WTC11 (cell line): ENCODE measurements at regions not wholly inside any gene's neighbourhood (a gene's known extent, or its start where the extent isn't known, plus 50 kb on each side); places are given as distances from the start of the nearest gene placed in this dataset.
"Not testable (repeated sequence)": the region's sequence is repeated elsewhere in the genome, so short reads cannot be mapped to it uniquely, and the experiment has no call there.

Experiments
- ATAC-seq: fragments of 200-7000 bp; cut with Tn5 transposase; 2 replicates; pipeline ENCODE4 v1.10.0; 2021; ENCODE audit warnings: mild to moderate bottlenecking, moderate library complexity
- CTCF ChIA-PET: fragments of 300-600 bp; sonication (Branson Sonifier 250); formaldehyde crosslinking; loops from one replicate; lab custom pipeline; 2021; ENCODE audit warnings: antibody characterized with exemption; lab: Charles Lee
- POLR2A ChIA-PET: fragments of 350-600 bp; sonication (Branson Sonifier 250); formaldehyde crosslinking; loops from one replicate; lab custom pipeline; 2021; ENCODE audit warnings: antibody characterized with exemption; lab: Charles Lee
- DNase-seq: peaks from one replicate; pipeline ENCODE4 v3.0.0; 2021; ENCODE audit warnings: low spot score
- H3K27ac Mint-ChIP-seq: 2 replicates; pipeline ENCODE4 v1.8.0; 2021; ENCODE audit warnings: mixed read lengths
- H3K27me3 Mint-ChIP-seq: 2 replicates; pipeline ENCODE4 v1.8.0; 2021; ENCODE audit warnings: low read depth, mild to moderate bottlenecking, moderate library complexity, mixed read lengths
- H3K36me3 Mint-ChIP-seq: 2 replicates; pipeline ENCODE4 v1.8.0; 2021; ENCODE audit warnings: mixed read lengths
- H3K4me1 Mint-ChIP-seq: 2 replicates; pipeline ENCODE4 v1.8.0; 2022; ENCODE audit warnings: mixed read lengths
- H3K4me3 Mint-ChIP-seq: 2 replicates; pipeline ENCODE4 v1.8.0; 2021; ENCODE audit warnings: mild to moderate bottlenecking, moderate library complexity, mixed read lengths
- H3K9me3 Mint-ChIP-seq: 2 replicates; pipeline ENCODE4 v1.8.0; 2021; ENCODE audit warnings: mixed read lengths
- GABPB1 ChIP-seq: sonication (generic); formaldehyde crosslinking; IDR thresholded peaks from 2 replicates; pipeline ENCODE4 v1.8.1; 2023; ENCODE audit warnings: mild to moderate bottlenecking, missing genetic modification reagents

DNA sequence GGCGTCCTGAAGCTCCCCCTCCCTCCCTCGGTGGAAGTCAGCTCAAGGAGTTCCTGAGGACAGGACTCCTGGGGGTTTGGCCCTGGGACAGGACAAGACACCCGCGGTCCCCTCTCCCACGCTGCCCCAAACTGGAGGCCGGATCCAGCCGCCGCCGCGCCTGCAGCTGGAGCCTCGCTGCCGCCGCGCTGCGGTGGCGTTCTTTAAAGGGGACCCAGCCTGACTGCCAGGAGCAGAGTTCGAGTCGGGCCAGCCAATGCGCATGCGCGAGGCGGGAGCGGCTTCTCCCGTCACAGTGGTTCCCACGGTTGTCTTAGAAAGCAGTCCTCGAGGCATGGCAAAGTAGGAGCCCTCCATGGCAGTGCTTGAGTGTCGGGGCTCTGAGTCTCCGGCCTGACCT, 362.7 kb upstream of the ZNF337 start:
- H3K27ac Mint-ChIP-seq, H3K27me3 Mint-ChIP-seq, CTCF ChIA-PET, H3K4me3 Mint-ChIP-seq, H3K36me3 Mint-ChIP-seq, POLR2A ChIA-PET, H3K9me3 Mint-ChIP-seq, H3K4me1 Mint-ChIP-seq, DNase-seq, ATAC-seq: not testable (repeated sequence)

DNA sequence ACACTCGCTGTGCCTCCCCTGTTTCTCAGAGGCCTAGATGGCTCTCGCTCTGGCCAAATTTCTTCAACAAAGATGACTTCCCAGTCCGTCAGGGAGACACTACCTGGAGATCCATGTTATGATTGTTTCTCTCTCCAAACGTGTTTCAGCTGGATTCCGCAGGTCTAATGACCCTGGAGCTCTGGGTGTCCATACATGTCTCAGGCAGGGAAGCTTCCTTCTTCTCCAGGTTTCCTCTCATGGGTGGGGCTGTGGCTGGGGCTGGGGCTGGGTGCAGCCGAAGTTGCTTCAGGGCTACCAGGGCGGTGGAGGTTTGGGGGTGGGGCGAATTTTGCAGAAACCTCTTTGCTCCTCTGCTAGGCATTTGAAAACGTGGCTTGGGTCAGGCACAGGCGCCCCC, 361.8 kb upstream of the ZNF337 start:
- POLR2A ChIA-PET, H3K27me3 Mint-ChIP-seq: not testable (repeated sequence)

DNA sequence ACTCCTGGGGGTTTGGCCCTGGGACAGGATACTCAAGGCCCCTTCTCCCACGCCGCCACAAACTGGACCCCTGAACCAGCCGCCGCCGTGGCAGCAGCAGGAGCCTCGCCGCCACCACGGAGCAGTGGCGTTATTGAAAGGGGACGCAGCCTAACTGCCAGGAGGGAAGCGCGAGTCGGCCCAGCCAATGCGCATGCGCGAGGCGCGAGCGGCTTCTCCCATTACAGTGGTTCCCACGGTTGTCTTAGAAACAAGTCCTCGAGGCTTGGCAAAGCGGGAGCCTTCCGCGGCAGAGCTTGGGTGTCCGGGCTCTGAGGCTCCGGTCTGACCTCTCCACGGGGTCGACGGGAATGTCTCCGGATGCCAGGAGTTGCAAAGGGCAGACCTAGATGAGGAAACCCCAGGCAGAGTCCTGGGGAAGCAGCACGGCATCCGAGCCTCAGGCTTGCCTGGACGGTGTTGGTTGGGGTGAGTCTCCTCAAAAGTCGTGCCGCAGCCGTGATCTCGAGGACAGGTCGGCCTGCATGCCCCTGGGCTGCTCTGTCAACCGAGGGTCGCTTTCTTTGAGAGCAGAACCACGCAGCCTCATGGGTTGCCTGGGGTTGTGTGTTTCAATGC, 360.6 kb upstream of the ZNF337 start:
- H3K4me3 Mint-ChIP-seq, H3K27me3 Mint-ChIP-seq, POLR2A ChIA-PET: not testable (repeated sequence)

More for the DNA sequence above, 361.8 kb upstream of the ZNF337 start:
- CTCF ChIA-PET, H3K27ac Mint-ChIP-seq, H3K4me1 Mint-ChIP-seq, ATAC-seq, H3K9me3 Mint-ChIP-seq, H3K36me3 Mint-ChIP-seq, H3K4me3 Mint-ChIP-seq, DNase-seq: not testable (repeated sequence)

DNA sequence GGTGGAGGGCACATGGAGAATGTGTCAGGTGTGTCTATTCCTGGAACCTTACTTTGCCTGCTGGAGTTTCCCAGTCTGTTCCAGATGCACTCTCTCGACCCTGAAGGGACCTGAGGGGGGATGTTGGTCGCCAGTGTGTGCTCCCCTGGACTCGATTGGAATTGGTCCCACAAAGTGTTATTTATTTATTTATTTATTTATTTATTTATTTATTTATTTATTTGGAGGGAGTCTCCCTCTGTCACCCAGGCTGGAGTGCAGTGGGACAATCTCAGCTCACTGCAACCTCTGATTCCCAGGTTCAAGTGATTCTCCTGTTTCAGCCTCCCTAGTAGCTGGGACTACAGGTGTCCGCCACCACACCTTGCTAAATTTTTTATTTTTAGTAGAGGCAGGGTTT, 329.1 kb upstream of the ZNF337 start:
- H3K36me3 Mint-ChIP-seq, POLR2A ChIA-PET, H3K9me3 Mint-ChIP-seq, H3K27ac Mint-ChIP-seq, H3K4me1 Mint-ChIP-seq, H3K4me3 Mint-ChIP-seq, ATAC-seq, CTCF ChIA-PET, DNase-seq, H3K27me3 Mint-ChIP-seq: not testable (repeated sequence)

More for the DNA sequence above, 360.6 kb upstream of the ZNF337 start:
- DNase-seq, H3K27ac Mint-ChIP-seq, H3K9me3 Mint-ChIP-seq, H3K4me1 Mint-ChIP-seq, H3K36me3 Mint-ChIP-seq, CTCF ChIA-PET: not testable (repeated sequence)
- peak; percentile 67 for ATAC-seq

DNA sequence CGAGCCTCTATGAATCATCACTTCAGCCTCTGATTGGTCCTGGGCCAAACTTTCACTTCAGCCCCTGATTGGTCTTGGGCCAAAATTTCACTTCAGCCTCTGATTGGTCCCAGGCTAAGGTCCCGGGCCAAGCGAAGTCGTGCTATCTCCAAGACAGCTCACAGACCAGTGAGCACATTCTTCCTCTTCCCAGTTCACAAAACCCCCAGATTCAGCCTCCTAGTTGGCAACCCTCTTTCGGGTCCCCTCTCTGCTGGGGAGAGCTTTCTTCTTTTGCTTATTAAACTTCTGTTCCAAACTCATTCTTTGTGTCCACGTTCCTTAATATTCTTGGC, 314.3 kb upstream of the ZNF337 start:
- CTCF ChIA-PET, H3K27me3 Mint-ChIP-seq, H3K36me3 Mint-ChIP-seq, H3K4me1 Mint-ChIP-seq, DNase-seq, POLR2A ChIA-PET, H3K9me3 Mint-ChIP-seq, ATAC-seq, H3K27ac Mint-ChIP-seq: not testable (repeated sequence)
- peak overlapping the region; percentile 83 for H3K4me3 Mint-ChIP-seq

DNA sequence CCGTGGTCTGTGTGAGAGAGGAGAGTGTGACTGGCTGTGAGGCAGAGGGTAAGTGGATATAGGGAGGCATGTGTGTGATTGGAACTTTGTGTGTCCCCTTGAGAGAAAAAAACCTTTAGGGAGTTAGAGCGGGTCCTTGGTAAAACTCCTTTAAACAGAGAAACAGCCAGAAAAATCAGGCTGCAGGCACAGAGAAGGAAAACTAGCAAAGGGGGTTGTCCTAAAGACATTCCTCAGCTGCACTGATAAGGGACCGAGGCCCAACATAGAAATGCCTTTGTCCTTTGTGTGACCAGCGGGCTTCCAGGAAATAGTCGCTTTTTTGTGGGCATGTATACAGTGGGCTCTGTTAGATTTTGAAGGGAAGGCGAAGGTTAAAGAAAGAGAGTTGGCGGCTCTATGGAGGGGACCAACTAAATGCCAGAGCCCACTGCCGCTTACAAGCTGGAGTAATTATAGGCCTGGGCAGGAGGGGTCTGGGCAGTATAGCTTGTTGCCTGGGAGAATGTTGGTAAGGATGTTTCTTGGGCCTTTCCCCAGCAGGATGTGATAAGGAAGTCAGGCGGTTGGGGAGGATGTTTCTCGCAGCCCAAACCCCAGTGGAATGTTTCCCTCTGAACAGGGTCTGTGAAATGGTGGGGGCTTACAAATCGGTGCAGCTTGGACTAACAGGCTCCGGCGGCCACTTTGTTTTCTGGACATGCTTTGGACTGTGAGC, 313.7 kb upstream of the ZNF337 start:
- H3K27me3 Mint-ChIP-seq, ATAC-seq, H3K9me3 Mint-ChIP-seq, H3K4me1 Mint-ChIP-seq, DNase-seq, H3K36me3 Mint-ChIP-seq, CTCF ChIA-PET, POLR2A ChIA-PET: not testable (repeated sequence)
- Mint-ChIP-seq H3K4me3 (peak overlapping the region; percentile 83), H3K27ac (peak overlapping the region; percentile 94)

DNA sequence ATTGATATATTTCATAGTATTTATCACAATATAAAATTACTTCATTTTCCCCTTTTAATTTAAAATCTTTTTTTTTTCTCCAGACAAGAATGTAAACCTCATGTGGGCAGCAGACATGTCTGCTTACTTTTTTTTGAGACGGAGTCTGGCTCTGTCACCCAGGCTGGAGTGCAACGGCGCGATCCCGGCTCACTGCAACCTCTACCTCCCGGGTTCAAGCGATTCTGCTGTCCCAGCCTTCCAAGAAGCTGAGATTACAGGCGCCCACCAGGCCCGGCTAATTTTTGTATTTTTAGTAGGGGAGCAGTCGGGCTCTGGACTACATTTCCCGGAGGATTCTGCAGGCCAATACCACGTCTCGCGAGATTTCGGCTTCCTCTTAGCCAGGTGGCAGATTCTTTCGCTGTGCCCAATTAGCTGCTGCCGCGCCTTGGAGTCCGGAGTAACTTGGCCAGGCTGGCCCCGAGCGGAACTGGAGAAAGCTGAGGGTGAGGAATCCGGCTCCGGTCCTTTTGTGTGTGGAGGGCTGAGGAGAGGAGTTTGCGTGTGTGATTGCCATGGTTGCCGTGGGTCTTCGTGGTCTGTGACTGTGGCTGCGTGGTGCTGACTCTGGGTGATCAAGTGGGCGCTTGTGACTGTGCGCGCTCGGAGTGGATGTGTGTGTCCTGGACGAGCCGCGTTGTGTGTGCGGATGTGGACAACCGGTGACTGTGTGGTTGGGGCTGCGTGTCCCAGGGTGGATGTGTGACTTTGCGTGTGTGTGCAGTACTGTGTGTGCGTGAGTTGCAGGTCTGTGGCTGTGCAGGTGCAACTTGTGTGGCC, 313.0 kb upstream of the ZNF337 start:
- H3K36me3 Mint-ChIP-seq, H3K9me3 Mint-ChIP-seq, CTCF ChIA-PET, ATAC-seq, H3K4me1 Mint-ChIP-seq, POLR2A ChIA-PET, H3K27me3 Mint-ChIP-seq: not testable (repeated sequence)
- Mint-ChIP-seq H3K4me3 (peak overlapping the region; percentile 83), H3K27ac (peak overlapping the region; percentile 94)
- peak; percentile 66 for DNase-seq
- peak; percentile 45; the same call in 1 of the 2 replicates for TF ChIP-seq GABPB1

DNA sequence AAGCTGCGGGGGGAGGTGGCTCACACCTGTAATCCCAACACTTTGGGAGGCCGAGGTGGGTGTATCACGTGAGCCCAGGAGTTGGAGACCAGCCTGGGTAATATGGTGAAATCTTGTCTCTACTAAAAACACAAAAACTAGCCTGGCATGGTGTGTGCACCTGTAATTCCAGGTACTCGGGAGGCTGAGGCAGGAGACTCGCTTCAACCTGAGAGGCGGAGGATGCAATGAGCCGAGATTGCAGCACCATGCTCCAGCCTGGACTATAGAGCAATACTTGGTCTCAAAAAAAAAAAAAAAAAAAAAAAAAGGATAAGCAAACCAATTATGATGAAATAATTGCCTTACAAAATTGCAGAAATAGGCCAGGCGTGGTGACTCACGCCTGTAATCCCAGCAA, 311.4 kb upstream of the ZNF337 start:
- H3K27ac Mint-ChIP-seq, H3K27me3 Mint-ChIP-seq, POLR2A ChIA-PET, H3K4me3 Mint-ChIP-seq, DNase-seq, H3K36me3 Mint-ChIP-seq, H3K4me1 Mint-ChIP-seq, H3K9me3 Mint-ChIP-seq, ATAC-seq: not testable (repeated sequence)
- CTCF ChIA-PET: interaction anchor here (0.7 kb wide), 1 partner anchor 1660 kb away, joined by 3 read pairs; no protein-coding TSS in a partner anchor

DNA sequence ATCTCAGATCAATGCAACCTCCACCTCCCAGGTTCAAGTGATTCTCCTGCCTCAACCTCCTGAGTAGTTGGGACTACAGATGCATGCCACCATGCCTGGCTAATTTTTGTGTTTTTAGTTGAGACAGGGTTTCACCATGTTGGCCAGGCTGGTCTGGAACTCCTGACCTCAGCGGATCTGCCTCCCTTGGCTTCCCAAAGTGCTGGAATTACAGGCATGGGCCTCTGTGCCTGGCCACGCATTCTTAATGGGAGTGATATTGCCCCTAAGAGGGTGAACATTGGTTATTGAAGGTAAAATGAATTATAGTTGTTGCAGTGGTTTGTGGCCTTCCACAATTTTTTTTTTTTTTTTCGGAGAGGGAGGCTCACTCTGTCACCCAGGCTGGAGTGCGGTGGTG, 309.5 kb upstream of the ZNF337 start:
- H3K27me3 Mint-ChIP-seq, H3K9me3 Mint-ChIP-seq, DNase-seq, CTCF ChIA-PET, H3K36me3 Mint-ChIP-seq, H3K4me3 Mint-ChIP-seq, ATAC-seq, H3K27ac Mint-ChIP-seq, H3K4me1 Mint-ChIP-seq, POLR2A ChIA-PET: not testable (repeated sequence)

DNA sequence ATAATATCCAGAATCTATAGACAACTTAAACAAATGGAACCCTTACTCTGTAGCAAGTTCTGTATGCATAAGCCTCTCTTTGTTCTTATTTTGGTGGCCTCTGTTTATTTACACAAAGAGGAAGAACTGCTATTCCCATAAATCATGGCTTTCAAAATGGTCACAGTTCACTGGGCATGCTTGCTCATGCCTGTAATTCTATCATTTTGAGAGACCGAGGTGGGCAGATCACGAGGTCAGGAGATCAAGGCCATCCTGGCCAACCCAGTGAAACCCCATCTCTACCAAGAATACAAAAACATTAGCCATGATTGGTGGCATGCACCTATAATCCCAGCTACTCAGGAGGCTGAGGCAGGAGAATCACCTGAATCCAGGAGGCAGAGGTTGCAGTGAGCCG, 307.3 kb upstream of the ZNF337 start:
- H3K4me3 Mint-ChIP-seq, POLR2A ChIA-PET, H3K36me3 Mint-ChIP-seq, H3K27me3 Mint-ChIP-seq, H3K27ac Mint-ChIP-seq, CTCF ChIA-PET, H3K4me1 Mint-ChIP-seq, H3K9me3 Mint-ChIP-seq, ATAC-seq, DNase-seq: not testable (repeated sequence)

DNA sequence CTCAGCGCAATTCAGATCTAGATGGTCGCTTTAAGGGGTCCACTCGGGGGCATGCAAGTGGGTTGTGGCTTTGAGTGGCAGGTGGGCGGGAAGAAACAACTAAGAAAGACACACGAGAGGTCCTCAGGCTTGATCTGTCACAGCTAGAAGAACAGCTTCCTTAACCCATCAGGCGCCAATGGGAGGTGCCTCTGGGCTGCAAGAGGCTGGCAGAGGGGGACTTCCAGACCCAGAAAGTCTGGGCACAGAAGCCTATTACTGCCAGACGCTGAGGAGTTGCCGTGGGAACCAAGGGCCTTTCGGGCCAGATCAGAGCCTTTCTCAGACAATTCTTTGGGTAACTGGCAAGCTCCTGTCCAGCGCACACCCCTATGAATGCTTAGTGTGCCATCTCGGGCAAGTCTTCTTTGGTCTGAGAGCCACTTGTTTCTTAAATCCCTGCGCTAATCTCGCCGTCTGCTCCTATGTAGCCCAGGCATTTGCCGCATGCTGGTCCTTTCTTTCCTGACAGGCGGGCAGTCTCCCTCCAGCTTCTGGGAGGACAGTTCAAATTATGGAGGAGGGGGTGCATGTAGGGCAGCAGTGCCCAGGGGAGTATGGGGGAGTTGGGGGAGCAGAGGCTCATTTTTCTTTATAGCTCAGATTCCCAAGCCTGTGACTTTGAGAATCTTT, 300.9 kb upstream of the ZNF337 start:
- H3K4me1 Mint-ChIP-seq, ATAC-seq, H3K27ac Mint-ChIP-seq, POLR2A ChIA-PET, H3K9me3 Mint-ChIP-seq, H3K27me3 Mint-ChIP-seq, H3K4me3 Mint-ChIP-seq, H3K36me3 Mint-ChIP-seq, CTCF ChIA-PET, DNase-seq: not testable (repeated sequence)
